ENCODE measurements at regions not wholly inside any gene's neighbourhood (a gene's known extent, or its start where the extent isn't known, plus 50 kb on each side); places are given as distances from the start of the nearest gene placed in this dataset.

DNA sequence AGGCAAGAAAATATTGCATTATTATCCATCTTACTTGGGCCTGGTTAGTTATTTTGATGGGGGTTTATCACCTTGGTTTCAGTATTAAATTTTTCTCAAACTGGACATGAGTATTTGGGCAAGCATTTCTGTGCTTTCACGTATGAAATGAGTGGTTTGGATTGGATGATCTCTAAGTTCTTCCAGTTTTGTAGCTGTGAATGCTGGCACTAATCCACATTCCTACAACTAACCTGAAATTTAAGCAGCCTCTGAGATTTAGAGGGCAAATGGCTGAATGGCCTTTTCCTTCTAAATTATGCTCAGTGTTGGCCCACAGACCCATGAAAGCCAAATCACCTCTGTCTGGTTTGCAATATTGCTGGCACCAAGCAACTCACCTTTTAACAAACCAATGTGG, 475.0 kb upstream of the B3GALT2 start:
- no peak for DNase-seq (ENCODE audit: low spot score)

DNA sequence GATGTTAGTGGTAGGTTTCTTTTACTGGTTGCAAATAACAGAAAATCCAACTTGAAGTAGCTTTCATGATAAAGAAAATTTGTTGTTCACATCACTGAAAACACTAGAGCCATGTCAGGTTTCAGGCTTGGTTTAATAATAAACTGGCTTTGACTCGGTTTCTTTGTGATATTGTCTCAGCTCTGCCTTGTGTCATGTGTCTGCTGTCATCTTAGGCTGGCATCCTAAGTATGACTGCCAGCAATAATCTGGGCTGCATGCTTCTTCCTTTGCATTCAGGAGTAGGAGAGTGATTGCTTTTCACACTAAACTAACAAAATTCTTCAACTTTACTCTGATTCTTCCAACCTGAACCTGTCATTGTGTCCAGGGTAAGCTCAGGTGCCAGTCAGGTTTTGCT, 474.0 kb upstream of the B3GALT2 start:
- DNase-seq (ENCODE audit: low spot score) = no peak

DNA sequence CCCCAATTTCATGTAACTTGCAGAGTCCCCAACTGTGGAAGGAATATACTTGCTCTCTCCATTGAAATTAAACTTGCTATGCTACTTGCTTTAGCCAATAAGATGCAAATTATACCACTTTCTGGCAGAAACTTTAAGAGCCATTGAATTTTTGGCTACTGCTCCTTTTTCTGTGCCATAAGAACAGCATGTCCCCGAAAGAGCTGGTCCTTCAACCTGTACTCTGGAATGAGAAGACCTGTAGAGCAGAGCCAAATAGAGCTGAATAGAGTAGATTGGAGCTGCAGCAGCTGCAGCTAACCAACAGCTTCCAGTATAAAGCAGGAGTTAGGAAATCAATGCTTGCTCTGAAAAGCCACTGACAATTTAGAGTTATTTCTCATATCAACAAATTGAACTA, 472.3 kb upstream of the B3GALT2 start:
- no peak for DNase-seq (ENCODE audit: low spot score)

DNA sequence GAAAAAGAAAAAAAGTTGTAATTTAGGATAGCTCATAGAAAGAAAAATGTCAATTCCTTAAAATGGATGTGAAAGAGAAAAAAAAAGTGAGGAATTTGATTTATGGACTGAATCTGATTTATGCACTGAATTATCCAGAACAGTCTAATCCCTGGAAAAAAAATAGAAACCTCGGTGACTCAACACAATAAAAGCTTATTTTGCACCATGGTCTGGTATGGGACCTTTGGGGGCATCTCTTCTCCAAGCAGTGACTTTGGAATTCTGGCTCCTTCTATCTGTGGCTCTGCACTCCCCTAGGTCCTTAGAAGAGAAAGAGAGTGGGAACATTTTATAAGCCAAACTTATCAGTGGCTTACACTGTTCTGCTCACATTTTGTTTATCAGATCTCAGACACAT, 471.7 kb upstream of the B3GALT2 start:
- DNase-seq (ENCODE audit: low spot score) = no peak

DNA sequence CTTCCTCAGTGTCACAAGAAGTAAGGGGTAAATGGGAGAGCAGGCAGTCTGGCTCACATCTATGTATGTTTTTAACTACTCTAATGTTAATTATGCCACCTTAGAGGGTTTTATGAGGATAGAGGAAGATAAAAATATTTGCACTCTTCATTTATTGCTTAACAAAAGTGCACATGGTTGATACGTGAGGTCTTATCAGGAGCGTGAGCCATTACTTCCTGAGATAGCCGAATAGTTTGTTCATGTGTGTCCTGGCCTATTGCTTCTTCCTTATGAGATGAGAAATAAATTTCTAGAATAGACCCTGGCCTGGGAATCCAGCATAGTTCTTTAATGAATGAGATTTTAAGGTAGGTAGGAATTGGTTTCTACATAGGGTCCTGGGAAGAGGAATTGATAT, 471.1 kb upstream of the B3GALT2 start:
- no peak for DNase-seq (ENCODE audit: low spot score)

DNA sequence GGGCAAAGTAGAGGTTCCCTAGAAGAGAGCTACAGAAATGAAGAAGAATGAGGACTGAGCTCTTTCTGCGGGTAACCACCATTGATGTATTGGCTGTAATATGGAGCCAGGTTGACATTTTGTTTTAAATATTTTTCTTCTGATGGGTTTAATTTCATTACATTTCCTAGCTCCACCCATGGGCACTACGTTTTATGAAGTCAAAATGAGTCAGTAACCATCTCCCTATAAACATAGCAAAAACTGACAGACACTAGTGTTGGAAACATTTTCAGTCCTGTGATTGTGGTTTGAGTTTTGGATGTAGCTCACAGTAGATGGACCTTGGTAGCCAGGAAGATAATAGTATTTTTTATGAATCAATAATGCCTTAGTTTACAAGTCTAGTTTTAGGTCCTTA, 470.4 kb upstream of the B3GALT2 start:
- DNase-seq (ENCODE audit: low spot score) = no peak

DNA sequence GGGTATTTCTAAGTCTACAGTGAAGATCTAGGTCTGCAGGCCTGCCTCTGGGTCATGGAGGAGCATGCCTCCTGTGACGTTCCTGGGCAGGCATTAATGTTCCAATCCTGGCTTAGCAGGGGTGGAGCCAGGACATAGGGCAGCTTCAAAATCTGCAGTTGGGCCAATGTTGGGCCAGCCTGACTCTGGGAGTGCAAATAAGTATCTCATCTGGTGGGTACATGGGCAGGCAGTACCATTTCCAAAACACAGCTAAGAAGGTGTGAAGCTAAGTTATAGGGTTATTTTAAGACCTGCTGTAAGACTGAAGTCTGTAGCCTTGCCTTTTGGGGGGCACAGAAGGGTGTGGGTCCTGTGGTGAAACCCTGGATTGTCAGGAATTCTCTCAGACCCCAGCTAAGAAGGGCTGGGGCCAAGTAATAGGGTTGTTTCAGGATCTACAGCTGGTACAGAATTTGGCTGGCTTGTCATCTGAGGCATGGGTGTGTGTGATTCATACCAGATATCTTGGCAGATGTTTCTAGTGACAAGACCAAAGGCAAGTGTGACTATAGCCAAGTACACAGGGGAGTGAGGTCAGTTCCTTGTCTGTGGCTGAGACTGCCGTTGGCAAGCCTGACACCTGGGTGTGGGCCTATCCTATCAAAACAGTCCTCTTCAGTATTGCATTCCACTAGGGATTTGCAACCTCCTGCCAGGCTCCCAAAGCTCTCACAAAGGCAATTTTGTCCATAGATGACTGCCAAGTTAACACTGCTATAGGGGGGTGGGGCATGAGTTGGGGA, 468.7 kb upstream of the B3GALT2 start:
- no peak for DNase-seq (ENCODE audit: low spot score)

DNA sequence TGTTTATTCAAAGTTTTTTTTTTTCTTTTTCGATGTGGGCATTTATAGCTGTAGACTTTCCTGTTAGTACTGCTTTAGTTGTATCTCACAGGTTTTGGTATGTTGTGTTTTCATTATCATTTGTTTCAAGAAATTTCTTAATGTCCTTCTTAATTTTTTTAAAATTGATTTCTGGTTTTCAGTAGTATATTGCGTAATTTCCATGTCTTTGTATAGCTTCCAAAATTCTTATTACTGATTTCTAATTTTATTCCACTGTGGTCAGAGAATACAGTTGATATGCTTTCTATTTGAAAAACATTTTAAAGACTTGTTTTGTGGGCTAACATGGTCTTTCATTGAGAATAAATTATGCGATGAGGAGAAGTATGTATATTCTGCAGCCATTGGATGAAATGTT, 463.2 kb upstream of the B3GALT2 start:
- no peak for DNase-seq (ENCODE audit: low spot score)

DNA sequence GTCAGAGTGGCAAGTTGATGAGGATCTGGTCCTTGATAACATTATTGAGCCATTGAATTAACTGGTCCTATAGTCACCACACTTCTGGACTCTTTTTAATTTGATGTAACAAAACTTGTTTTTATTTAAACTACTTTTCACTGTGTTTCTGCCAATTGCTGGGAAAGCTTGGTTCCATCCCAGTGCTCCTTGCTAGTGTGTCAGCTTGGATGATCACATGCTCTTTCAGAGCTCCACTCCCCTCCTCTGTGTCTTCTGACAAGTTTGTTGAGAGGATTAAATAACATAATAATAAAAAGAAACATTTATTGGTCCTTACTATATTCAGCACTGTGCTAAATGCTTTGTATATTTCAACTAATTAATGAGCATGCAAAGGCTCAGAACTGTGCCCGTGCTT, 448.5 kb upstream of the B3GALT2 start:
- DNase-seq (ENCODE audit: low spot score) = no peak

DNA sequence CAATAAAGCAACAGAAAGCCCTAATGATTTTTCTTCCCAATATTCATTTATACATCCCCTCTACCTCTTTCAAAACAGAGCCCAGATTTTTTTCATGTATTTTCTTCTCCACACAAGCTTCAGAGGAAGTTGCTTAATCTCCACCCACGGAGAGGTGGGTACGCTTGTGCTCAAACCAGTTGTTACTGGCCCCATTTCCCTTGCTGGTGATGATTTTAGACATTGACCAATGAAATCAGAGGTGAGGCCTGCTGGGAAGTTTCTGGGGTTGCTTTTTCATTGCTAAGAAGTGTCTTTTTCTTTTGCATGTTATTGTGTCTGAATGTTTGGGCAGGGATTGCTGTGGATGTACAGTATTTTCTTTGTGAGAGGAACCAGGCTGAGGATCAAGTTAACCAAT, 448.1 kb upstream of the B3GALT2 start:
- DNase-seq (ENCODE audit: low spot score) = no peak

DNA sequence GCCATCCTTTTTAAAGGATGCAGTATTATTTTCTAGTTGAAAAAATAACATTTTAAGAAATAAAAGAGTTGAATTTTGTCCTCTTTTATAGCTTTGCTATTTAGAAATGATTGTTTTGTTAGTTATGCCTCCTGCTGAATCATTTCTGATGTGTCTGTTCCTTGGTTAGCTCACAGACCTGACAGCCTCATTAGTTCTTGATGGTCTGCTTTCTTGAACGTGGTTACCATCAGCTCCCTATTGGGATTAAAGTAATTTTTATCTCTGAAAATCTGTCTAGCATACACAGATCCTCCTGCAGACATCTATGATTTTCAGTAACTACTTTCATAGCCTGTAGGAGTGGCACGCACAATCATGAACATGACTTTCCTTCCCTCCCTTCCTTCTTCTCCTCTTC, 447.6 kb upstream of the B3GALT2 start:
- DNase-seq (ENCODE audit: low spot score) = no peak

DNA sequence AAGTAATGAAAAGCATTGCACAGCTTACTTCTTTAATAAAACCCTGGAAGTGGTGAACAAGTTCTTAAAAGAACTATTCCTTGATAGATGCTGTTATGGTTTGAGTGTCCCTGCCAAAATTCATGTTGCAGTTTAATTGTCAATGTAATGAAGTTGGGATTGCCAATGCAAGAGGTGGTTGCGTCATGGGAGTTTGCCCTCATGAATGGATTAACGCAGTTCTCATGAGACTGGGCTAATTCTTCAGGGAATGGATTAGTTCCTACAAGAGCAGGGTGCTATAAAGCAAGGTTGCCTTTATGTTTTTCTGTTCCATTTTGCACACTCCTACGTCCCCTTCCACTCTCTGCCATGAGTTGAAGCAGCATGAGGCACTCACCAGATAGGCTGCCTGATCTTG, 446.7 kb upstream of the B3GALT2 start:
- DNase-seq (ENCODE audit: low spot score) = no peak

DNA sequence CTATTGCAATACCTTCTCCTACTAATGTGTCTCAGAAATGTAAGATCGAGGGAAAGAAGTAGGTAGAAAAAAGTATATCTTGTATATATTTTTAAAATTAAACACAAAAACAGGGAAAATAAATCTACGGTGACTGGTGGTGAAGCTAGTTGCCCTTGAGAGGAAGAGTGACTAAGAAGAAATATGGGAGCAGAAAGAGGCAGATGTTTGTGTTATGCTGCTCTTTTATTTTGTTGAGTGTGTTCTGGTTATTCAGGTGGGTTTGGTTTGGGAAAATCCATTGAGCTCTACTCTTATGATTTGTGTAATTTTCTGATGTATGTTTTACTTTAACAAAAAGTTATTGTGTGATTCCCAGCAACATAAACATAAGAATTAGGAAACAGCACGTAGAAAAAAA, 444.9 kb upstream of the B3GALT2 start:
- no peak for DNase-seq (ENCODE audit: low spot score)

DNA sequence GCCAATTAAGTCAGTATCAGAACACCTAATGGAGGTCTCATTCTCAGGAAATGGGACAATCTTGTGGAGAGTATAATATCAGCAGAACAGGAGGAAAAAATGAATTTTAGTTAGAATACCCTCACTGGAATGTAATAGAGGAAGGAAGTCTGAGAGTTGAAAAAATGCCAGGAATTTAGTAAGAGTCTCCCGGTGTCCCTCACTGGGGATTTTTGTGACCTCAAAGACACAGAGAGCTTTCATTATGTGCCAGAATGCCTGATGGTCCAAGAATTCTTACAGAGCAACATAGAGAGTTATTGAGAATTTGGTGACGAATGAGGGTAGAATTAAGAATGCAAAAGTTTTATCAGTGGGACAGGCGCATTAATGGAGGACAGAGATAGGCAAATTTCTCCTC, 443.5 kb upstream of the B3GALT2 start:
- no peak for DNase-seq (ENCODE audit: low spot score)

DNA sequence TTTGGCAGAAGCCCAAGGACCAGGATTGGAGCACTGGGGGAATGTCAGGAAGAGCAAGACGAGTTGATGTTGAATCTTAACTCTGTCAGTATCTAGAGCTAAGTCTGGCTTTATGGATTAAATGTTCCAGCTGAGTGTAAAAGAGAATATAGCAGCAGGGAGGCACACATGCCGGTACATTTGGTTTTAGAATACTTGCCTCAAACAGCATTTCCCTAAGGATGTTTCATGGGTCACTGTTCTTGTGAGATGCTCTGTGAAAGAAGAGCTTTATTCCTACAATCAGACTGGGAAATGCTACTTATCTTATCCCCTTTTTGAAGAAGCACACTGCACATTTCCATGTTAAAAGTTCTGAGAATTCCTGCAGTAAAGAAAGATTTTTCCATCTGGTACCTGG, 440.3 kb upstream of the B3GALT2 start:
- DNase-seq (ENCODE audit: low spot score) = no peak

DNA sequence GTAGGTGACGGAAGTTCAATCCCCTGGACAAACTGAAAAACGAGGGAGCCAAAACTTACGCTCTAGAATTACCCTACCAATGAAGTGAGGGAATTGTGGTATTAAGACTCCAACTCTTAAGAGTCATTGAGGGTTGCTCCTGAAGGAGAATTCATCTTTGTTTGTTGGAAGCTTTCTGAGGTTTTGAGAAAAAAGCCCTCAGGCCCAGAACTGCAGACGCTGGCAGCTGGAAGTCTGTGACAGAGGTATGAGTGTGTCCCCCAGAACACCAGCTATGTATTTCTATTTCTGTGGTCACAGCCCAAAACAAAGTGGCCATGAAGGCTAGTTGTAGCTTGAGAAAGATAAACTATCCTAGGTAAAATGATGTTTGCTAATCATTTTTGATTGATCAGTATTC, 438.8 kb upstream of the B3GALT2 start:
- DNase-seq (ENCODE audit: low spot score) = no peak

DNA sequence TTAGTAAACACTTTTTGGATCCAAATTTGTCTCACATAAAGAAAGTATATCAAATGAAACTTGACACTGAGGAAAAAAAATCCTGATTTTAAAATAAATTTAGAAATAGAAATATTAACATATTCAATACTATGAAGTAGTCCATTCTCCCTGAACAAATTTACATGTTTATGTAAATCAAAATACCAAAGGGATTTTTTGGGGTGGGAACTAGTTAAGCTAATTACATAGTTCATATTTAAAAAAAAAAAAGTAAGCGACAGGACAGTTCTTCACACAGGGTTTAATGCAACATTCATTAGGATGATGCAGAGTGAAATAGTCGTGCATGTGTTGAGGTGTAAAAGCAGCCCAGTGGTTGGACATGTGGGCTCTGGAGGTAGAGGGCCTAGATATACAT, 433.5 kb upstream of the B3GALT2 start:
- no peak for DNase-seq (ENCODE audit: low spot score)

DNA sequence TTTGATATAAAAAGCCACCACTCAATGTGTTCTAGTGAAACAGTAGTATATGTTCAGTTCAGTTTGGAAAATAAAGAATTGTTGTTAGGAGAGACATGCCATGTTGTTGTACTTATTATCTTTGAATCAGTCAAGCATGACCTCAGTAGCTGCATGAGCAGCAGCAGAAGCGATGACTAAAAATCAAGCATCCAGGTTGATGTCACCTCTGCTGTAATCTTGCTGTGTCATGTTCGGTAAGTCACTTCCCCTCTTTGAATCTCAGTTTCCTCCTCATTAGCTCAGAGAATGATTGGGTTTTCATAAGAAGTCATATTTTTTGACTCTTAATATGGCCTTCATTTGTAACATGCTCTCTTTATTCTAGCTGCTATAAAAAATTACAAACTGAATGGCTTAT, 428.4 kb upstream of the B3GALT2 start:
- DNase-seq (ENCODE audit: low spot score) = no peak

DNA sequence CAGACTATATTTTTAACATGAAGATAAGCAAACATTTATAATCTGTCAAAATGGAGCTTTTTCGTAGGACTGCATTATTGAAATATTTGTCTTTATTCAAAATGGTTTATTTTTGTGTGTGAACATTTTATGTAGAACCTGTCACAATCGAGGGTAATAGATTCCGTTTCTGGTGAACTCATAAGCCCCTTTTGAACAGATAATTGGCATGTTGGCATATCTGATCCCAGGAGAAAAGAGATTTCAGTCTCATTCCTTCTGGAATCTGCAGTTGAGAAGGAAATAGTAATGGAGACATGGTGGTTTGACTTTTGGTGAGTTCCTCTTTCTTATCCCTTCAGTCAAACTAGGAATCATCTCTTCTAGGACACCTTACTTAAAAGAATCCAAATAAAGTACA, 427.9 kb upstream of the B3GALT2 start:
- DNase-seq (ENCODE audit: low spot score) = no peak

DNA sequence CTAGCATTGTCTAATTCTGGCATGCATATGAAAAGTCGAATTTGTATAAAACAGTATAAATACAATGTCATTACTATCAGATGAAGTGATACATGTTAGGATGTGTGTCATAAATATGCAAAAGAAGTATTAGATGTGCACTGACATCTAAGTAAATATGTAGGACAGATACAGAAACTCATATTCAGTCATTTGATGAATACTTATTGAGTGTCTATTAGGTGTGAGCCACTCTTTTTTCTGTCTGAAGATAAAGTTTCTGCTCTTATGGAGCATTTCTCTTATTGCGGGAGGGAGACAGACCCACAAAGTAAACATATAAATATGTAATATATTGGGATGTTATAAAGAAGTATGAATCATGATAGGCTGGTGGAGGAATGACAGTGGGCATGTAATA, 426.6 kb upstream of the B3GALT2 start:
- DNase-seq (ENCODE audit: low spot score) = no peak

DNA sequence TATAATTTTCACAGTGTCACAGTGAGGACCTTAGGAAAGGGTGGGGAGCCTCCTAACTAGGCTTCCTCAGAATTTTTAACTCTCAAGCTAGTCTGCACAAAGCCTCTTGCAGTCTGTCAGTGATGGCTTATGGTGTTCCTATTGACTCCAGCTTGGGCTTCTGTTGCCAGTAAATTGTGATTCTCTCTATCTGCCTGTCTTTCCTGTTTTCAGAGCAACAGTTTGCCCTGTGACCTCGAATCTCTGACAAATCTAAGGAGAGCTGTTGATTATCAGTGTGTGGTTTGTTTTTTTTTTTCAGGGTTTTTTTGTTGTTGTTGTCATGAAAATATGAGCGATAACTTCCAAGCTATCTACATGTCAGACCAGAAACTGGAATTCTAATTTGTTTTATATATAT, 423.2 kb upstream of the B3GALT2 start:
- DNase-seq (ENCODE audit: low spot score) = no peak

DNA sequence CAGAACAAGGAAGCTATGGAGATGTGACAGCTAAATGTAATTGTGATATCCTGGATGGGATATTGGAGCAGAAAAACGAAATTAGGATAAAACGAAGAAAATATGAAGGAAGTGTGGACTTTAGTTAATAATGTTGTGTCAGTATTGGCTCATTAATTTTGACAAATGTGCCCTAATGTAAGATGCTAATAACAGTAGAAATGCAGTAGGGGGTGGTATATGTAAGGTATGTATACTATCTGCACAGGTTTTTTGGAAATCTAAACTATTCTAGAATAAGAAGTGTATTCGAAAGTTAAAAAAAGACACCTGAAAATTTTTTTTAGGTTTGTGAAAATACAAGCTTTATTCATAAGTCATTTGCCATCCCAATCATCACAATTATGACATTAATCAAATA, 421.4 kb upstream of the B3GALT2 start:
- no peak for DNase-seq (ENCODE audit: low spot score)

DNA sequence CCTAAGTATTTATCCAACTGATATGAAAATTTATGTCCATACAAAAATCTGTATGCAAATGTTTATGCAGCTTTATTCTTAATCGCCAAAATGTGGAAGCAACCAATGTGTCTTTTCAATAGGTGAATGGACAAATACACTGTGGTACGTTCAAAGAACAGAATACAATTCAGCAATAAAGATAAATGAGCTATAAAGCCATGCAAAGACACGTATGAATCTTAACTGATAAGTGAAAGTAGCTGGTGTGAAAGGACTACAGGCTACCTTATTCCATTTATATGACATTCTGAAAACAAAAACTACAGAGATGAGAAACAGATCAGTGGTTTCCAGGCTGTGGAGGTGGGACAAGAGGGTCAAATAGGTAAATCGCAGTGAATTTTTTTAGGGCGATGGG, 419.6 kb upstream of the B3GALT2 start:
- DNase-seq (ENCODE audit: low spot score) = no peak

DNA sequence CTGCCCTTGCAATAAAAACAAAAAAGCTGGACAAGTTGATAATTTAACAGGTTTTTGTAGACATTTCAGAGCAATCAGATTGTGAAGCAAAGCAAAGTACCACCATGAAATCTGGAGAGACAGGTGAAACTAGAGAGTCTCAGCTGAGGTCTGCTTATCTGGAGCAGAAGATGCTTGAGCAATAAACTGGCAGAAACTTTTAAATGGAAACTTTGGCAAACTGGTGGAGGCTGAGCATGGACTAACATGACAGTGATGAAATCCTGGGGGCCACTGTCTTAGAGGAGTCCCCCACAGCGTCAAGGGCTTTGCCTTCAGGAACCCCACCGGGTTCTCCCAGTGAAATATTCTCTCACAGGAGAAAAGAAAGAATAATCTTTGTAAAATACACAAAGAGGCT, 416.3 kb upstream of the B3GALT2 start:
- DNase-seq (ENCODE audit: low spot score) = no peak
